IMR-90 (cell line): ENCODE measurements at regions not wholly inside any gene's neighbourhood (a gene's known extent, or its start where the extent isn't known, plus 50 kb on each side); places are given as distances from the start of the nearest gene placed in this dataset.

Experiments
- ATAC-seq: fragments of 200-7000 bp; cut with Tn5 transposase; 2 replicates; pipeline ENCODE4 v1.9.1; 2020; ENCODE audit warnings: low read depth, mild to moderate bottlenecking, moderate library complexity
- BruUV-seq: library from RNA; stranded (reverse); fragments of 400-500 nt; replicated peaks from 2 replicates; lab custom pipeline; 2021; lab: Mats Ljungman, UMichigan
- CTCF ChIA-PET: fragments of 300-600 bp; formaldehyde crosslinking; extraction: SDS; loops from one replicate; lab custom pipeline; 2021; ENCODE audit warnings: antibody characterized with exemption; lab: Yijun Ruan, JAX
- POLR2A ChIA-PET: fragments of 300-600 bp; sonication (Branson Sonifier 250); formaldehyde crosslinking; loops from one replicate; lab custom pipeline; 2022; ENCODE audit warnings: antibody characterized with exemption; ENCODE audit not compliant: unreplicated experiment; lab: Charles Lee
- DNase-seq: peaks from one replicate; pipeline ENCODE4 v3.0.0; 2013
- H2AFZ ChIP-seq: replicated peaks from 2 replicates; pipeline ENCODE3; 2013; ENCODE audit warnings: low read length, mild to moderate bottlenecking; ENCODE audit not compliant: poor library complexity
- H2AK5ac ChIP-seq: 2 replicates; pipeline ENCODE4 v1.6.1; 2013; ENCODE audit warnings: low read depth, low read length, inconsistent platforms
- H2AK9ac ChIP-seq: replicated peaks from 2 replicates; pipeline ENCODE3; 2013; ENCODE audit warnings: mild to moderate bottlenecking, low read depth, low read length, moderate library complexity; ENCODE audit not compliant: poor library complexity
- H2BK120ac ChIP-seq: 2 replicates; pipeline ENCODE4 v1.6.1; 2013; ENCODE audit warnings: low read depth, low read length, inconsistent platforms
- H2BK15ac ChIP-seq: 3 replicates; pipeline ENCODE4 v1.6.1; 2013; ENCODE audit warnings: low read depth, low read length, inconsistent platforms
- H2BK20ac ChIP-seq: 2 replicates; pipeline ENCODE4 v1.6.1; 2013; ENCODE audit warnings: low read depth, mild to moderate bottlenecking, inconsistent platforms, low read length, moderate library complexity
- H2BK5ac ChIP-seq: 2 replicates; pipeline ENCODE4 v1.6.1; 2013; ENCODE audit warnings: mild to moderate bottlenecking, low read depth, low read length, inconsistent platforms; ENCODE audit not compliant: poor library complexity, severe bottlenecking
- H3K14ac ChIP-seq: replicated peaks from 2 replicates; pipeline ENCODE4 v1.6.1; 2013; ENCODE audit warnings: low read depth, low read length, inconsistent platforms
- H3K18ac ChIP-seq: 2 replicates; pipeline ENCODE4 v1.6.1; 2013; ENCODE audit warnings: low read depth, low read length, control low read depth
- H3K23ac ChIP-seq: 2 replicates; pipeline ENCODE4 v1.6.1; 2013; ENCODE audit warnings: low read depth, low read length, inconsistent platforms
- H3K27ac ChIP-seq: 2 replicates; pipeline ENCODE4 v1.5.1; 2013; ENCODE audit warnings: mild to moderate bottlenecking, control low read depth, low read length; ENCODE audit not compliant: insufficient read depth
- H3K27me3 ChIP-seq: 2 replicates; pipeline ENCODE4 v1.6.1; 2013; ENCODE audit warnings: low read length; ENCODE audit not compliant: control insufficient read depth, insufficient read depth
- H3K36me3 ChIP-seq: 2 replicates; pipeline ENCODE4 v1.6.1; 2013; ENCODE audit warnings: low read length, mixed read lengths; ENCODE audit not compliant: control insufficient read depth, insufficient read depth
- H3K4ac ChIP-seq: 2 replicates; pipeline ENCODE4 v1.6.1; 2013; ENCODE audit warnings: low read depth, low read length, inconsistent platforms
- H3K4me1 ChIP-seq: 2 replicates; pipeline ENCODE4 v1.6.1; 2013; ENCODE audit warnings: low read length, mixed read lengths; ENCODE audit not compliant: control insufficient read depth, insufficient read depth
- H3K4me2 ChIP-seq: 2 replicates; pipeline ENCODE4 v1.6.1; 2013; ENCODE audit warnings: low read depth, mild to moderate bottlenecking, control low read depth, low read length, moderate library complexity
- H3K4me3 ChIP-seq: 2 replicates; pipeline ENCODE4 v1.5.1; 2013; ENCODE audit warnings: low read depth, mild to moderate bottlenecking, control low read depth, low read length, moderate library complexity; ENCODE audit not compliant: insufficient read depth
- H3K56ac ChIP-seq: 2 replicates; pipeline ENCODE4 v1.6.1; 2013; ENCODE audit warnings: low read length, inconsistent platforms; ENCODE audit not compliant: insufficient read depth; ENCODE audit errors: extremely low read depth
- H3K79me1 ChIP-seq, 2 experiments: 2 replicates each; pipeline ENCODE4 v1.6.1; 2013; ENCODE audit warnings: low read length in 2 of 2, inconsistent platforms in 1 of 2, low read depth in 1 of 2
- H3K9ac ChIP-seq: 2 replicates; pipeline ENCODE4 v1.6.1; 2013; ENCODE audit warnings: low read depth, low read length, control low read depth
- H3K9me1 ChIP-seq: 2 replicates; pipeline ENCODE4 v1.6.1; 2013; ENCODE audit warnings: low read length, inconsistent platforms; ENCODE audit not compliant: insufficient read depth
- H3K9me3 ChIP-seq: 2 replicates; pipeline ENCODE4 v1.6.1; 2013; ENCODE audit warnings: low read length; ENCODE audit not compliant: control insufficient read depth, insufficient read depth
- H4K20me1 ChIP-seq: 2 replicates; pipeline ENCODE4 v1.6.1; 2013; ENCODE audit warnings: low read length, inconsistent platforms; ENCODE audit not compliant: insufficient read depth
- H4K5ac ChIP-seq: 2 replicates; pipeline ENCODE4 v1.6.1; 2013; ENCODE audit warnings: mild to moderate bottlenecking, low read depth, low read length, control low read depth
- H4K8ac ChIP-seq, 2 experiments: 2 replicates each; pipeline ENCODE4 v1.6.1; 2013; ENCODE audit warnings: low read depth in 2 of 2, low read length in 2 of 2, control low read depth in 1 of 2, inconsistent platforms in 1 of 2
- H4K91ac ChIP-seq: 2 replicates; pipeline ENCODE4 v1.6.1; 2013; ENCODE audit warnings: low read depth, low read length, inconsistent platforms; ENCODE audit not compliant: insufficient read depth
- MXI1 ChIP-seq: IDR thresholded peaks from 2 replicates; pipeline ENCODE4 v1.6.1; 2012; ENCODE audit warnings: low read depth, mild to moderate bottlenecking, low read length, moderate library complexity, borderline replicate concordance
- POLR2A ChIP-seq: IDR thresholded peaks from 2 replicates; pipeline ENCODE4 v1.6.1; 2012; ENCODE audit warnings: mild to moderate bottlenecking, low read depth, low read length
- RFX5 ChIP-seq: IDR thresholded peaks from 2 replicates; pipeline ENCODE4 v1.8.0; 2012; ENCODE audit warnings: low read depth, mild to moderate bottlenecking, low read length, moderate library complexity
- SMC3 ChIP-seq: fragments of 150-350 bp; IDR thresholded peaks from 2 replicates; pipeline ENCODE4 v1.6.1; 2016; ENCODE audit warnings: low read depth, mild to moderate bottlenecking, antibody characterized with exemption, low read length, moderate library complexity
- USF2 ChIP-seq: fragments of 150-350 bp; IDR thresholded peaks from 2 replicates; pipeline ENCODE4 v1.6.1; 2017; ENCODE audit warnings: mild to moderate bottlenecking, antibody characterized with exemption, low read length, low read depth
- WGBS, 2 experiments: methylation state at CpG; one replicate each; pipeline versions ENCODE4 v1.1.5 to v1.1.7; 2013; ENCODE audit warnings: missing lambda C conversion rate in 2 of 2; ENCODE audit not compliant: insufficient read length in 1 of 2; ENCODE audit errors: extremely low coverage in 2 of 2; 5-methylcytosine and 5-hydroxymethylcytosine counted together
- dilution Hi-C: fragments of 300-500 bp; cut with HindIII; formaldehyde crosslinking; loops from one replicate; pipeline ENCODE4 v1.14.3; 2018; ENCODE audit warnings: low sequenced_read_pairs; ENCODE audit not compliant: unreplicated experiment
- in situ Hi-C: fragments of 300-500 bp; cut with MboI; formaldehyde crosslinking; loops from 3 replicates; pipeline ENCODE4 v1.14.3; 2019; ENCODE audit warnings: low sequenced_read_pairs, inconsistent platforms, mixed read lengths
- intact Hi-C: fragments of 100-400 bp; cut with micrococcal nuclease; formaldehyde crosslinking; loops from 2 replicates; pipeline ENCODE4 v1.10.0; 2022
- TF ChIP-seq, protein P1 (sequence below): fragments of 150-350 bp; IDR thresholded peaks from 2 replicates; pipeline ENCODE4 v1.6.1; 2016; ENCODE audit warnings: low read depth, mild to moderate bottlenecking, low read length, moderate library complexity, borderline replicate concordance
- TF ChIP-seq, protein P2 (sequence below): conservative IDR thresholded peaks from 2 replicates; pipeline ENCODE4 v1.5.1; 2012; ENCODE audit warnings: mild to moderate bottlenecking, low read depth, low read length, improper control_type of control experiment

- Histone ChIP-seq H3K4me1 (no peaks in the 10 kb centered on the region), H3K9me1 (no peaks in the 10 kb centered on the region), H4K8ac (no peak overlapping the region), H4K20me1 (no peaks in the 10 kb centered on the region), H3K23ac (no peak overlapping the region), H3K56ac (no peak overlapping the region), H4K91ac (no peak overlapping the region), H3K27me3 (peaks cover 10% of the 10 kb centered on the region), H3K18ac (no peak overlapping the region), H3K27ac (no peak overlapping the region), H3K9me3 (peaks cover 5% of the 10 kb centered on the region; the same call in 1 of the 2 replicates), H2BK120ac (no peak overlapping the region), H3K4ac (no peak overlapping the region), H3K4me3 (no peak overlapping the region), H3K36me3 (no peaks in the 10 kb centered on the region), H3K14ac (no peak overlapping the region), H2AFZ (no peak overlapping the region), H3K4me2 (no peak overlapping the region), H2BK20ac (no peak overlapping the region), H3K9ac (no peak overlapping the region), H2BK15ac (no peak overlapping the region), H4K5ac (no peak overlapping the region), H3K79me1 (no peaks in the 10 kb centered on the region), H2BK5ac (no peak overlapping the region), H2AK5ac (no peak overlapping the region), H2AK9ac (no peak overlapping the region)
- TF ChIP-seq RFX5: no peak
- TF ChIP-seq SMC3: no peak
- TF ChIP-seq USF2: no peak
- no peak for TF ChIP-seq MXI1
- TF ChIP-seq, protein P1, sequence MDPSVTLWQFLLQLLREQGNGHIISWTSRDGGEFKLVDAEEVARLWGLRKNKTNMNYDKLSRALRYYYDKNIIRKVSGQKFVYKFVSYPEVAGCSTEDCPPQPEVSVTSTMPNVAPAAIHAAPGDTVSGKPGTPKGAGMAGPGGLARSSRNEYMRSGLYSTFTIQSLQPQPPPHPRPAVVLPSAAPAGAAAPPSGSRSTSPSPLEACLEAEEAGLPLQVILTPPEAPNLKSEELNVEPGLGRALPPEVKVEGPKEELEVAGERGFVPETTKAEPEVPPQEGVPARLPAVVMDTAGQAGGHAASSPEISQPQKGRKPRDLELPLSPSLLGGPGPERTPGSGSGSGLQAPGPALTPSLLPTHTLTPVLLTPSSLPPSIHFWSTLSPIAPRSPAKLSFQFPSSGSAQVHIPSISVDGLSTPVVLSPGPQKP: no peak
- no peak for TF ChIP-seq POLR2A
- TF ChIP-seq, protein P2, sequence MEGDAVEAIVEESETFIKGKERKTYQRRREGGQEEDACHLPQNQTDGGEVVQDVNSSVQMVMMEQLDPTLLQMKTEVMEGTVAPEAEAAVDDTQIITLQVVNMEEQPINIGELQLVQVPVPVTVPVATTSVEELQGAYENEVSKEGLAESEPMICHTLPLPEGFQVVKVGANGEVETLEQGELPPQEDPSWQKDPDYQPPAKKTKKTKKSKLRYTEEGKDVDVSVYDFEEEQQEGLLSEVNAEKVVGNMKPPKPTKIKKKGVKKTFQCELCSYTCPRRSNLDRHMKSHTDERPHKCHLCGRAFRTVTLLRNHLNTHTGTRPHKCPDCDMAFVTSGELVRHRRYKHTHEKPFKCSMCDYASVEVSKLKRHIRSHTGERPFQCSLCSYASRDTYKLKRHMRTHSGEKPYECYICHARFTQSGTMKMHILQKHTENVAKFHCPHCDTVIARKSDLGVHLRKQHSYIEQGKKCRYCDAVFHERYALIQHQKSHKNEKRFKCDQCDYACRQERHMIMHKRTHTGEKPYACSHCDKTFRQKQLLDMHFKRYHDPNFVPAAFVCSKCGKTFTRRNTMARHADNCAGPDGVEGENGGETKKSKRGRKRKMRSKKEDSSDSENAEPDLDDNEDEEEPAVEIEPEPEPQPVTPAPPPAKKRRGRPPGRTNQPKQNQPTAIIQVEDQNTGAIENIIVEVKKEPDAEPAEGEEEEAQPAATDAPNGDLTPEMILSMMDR: no peak
- POLR2A ChIA-PET: no interaction called here
- no CpG with 5 or more reads among the region's 2 CpGs for WGBS, 2 experiments
- DNase-seq (no peak), ATAC-seq (no peak)
- intact Hi-C loops: no loop called here
- in situ Hi-C loops: no loop called here
- dilution Hi-C loops: no loop called here
- no TSS peak for BruUV-seq
- CTCF ChIA-PET: no interaction called here
Observed at GRCh38 chr6:4295783-4296155, 160.4 kb upstream of the ECI2 start.
